ENCODE measurements at regions not wholly inside any gene's neighbourhood (a gene's known extent, or its start where the extent isn't known, plus 50 kb on each side); places are given as distances from the start of the nearest gene placed in this dataset.

DNA sequence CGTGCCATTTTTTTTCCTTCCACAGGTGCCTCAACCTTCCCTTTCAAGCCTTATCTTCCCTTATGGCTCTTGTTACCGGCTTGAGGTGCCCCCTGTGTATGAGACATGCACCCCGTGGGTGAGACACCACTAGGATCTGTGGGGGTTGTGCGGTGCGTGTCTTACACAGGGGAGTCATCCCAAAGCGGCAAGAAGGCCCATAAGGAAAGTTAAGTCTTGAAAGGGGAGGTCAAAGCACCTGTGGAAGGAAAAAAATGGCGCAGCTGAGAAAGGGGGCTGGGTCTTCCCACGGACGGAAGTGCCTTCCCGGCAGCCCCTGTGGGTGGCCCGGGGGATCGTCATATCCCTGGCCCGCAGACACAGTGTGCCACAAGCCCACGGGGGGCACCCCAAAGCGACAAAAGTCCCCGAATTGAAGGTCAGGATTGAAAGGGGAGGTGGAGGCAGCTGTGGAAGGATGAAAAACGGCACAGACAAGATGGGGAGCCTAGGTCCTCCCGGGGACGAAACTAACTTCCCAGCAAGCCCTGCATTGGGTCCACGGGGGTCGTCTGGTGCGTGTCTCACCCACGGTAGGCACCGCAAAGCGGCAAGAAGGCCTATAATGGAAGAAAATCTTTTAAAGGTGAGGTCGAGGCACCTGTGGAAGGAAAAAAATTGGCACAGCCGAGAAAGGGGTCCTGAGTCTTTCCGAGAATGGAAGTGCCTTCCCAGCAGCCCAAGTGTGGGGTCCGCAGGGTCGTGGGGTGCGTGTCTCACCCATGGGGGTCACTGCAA, 273.3 kb downstream of the ALG10 start:
- TF ChIP-seq ZNF274 (IDR thresholded peaks at IDR 0.05; ENCODE audit: low read depth, low read length) (no peak), SUZ12 (IDR thresholded peaks at IDR 0.05; ENCODE audit: extremely low read depth, insufficient read depth, insufficient read length) (no peak), YY1 (IDR thresholded peaks at IDR 0.05; ENCODE audit: insufficient read depth, insufficient read length) (no peak)
